ENCODE measurements at regions not wholly inside any gene's neighbourhood (a gene's known extent, or its start where the extent isn't known, plus 50 kb on each side); places are given as distances from the start of the nearest gene placed in this dataset.
"Not testable (repeated sequence)": the region's sequence is repeated elsewhere in the genome, so short reads cannot be mapped to it uniquely, and the experiment has no call there.

DNA sequence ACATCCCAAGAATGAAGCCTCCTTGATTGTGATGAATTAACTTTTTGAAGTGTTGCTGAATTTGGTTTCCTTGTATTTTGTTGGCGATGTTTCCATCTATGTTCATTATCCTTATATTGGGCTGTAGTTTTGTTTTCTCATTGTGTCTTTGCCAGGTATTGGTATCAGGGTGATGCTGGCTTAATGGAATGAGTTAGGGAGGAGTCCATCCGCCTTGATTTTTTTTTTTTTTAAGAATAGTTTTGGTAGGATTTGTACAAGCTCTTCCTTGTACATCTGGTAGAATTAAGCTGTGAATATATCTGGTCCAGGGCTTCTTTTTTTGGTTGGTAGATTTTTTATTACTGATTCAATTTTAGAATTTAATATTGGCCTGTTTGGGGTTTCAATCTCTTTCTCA is 166.1 kb upstream of the WDFY3 start:
- ATAC-seq (ENCODE audit: insufficient read depth, low FRiP score) = no peak
- Histone ChIP-seq H3K36me3 (ENCODE audit: control insufficient read depth in 4 of 4, insufficient read depth in 4 of 4, low read length in 4 of 4) (no peaks in the 10 kb centered on the region), H3K4me3 (no peak overlapping the region), H3K4me1 (ENCODE audit: control insufficient read depth in 5 of 5, insufficient read depth in 5 of 5, low read length in 5 of 5) (peaks cover 0 to 3% (median 0%) of the 10 kb centered on the region in 5 donors), H3K9ac (ENCODE audit: insufficient read depth in 1 of 2, low read length in 2 of 2) (no peak overlapping the region), H3K27ac (ENCODE audit: low read depth in 1 of 2, low read length in 1 of 2) (peak overlapping the region in 1 of 2 donors; percentile 33), H3K27me3 (ENCODE audit: control insufficient read depth in 3 of 3, insufficient read depth in 3 of 3, low read length in 2 of 3) (no peaks in the 10 kb centered on the region), H3K9me3 (ENCODE audit: control insufficient read depth in 4 of 4, insufficient read depth in 3 of 4, low read length in 3 of 4) (no peaks in the 10 kb centered on the region)
- TF ChIP-seq, protein P1, sequence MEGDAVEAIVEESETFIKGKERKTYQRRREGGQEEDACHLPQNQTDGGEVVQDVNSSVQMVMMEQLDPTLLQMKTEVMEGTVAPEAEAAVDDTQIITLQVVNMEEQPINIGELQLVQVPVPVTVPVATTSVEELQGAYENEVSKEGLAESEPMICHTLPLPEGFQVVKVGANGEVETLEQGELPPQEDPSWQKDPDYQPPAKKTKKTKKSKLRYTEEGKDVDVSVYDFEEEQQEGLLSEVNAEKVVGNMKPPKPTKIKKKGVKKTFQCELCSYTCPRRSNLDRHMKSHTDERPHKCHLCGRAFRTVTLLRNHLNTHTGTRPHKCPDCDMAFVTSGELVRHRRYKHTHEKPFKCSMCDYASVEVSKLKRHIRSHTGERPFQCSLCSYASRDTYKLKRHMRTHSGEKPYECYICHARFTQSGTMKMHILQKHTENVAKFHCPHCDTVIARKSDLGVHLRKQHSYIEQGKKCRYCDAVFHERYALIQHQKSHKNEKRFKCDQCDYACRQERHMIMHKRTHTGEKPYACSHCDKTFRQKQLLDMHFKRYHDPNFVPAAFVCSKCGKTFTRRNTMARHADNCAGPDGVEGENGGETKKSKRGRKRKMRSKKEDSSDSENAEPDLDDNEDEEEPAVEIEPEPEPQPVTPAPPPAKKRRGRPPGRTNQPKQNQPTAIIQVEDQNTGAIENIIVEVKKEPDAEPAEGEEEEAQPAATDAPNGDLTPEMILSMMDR (IDR thresholded peaks at IDR 0.05; ENCODE audit: control extremely low read depth, extremely low read depth) = no peak
- no peak for DNase-seq
- WGBS, 2 donors = 82 to 88% methylated on average over 2 of the region's 2 CpGs

DNA sequence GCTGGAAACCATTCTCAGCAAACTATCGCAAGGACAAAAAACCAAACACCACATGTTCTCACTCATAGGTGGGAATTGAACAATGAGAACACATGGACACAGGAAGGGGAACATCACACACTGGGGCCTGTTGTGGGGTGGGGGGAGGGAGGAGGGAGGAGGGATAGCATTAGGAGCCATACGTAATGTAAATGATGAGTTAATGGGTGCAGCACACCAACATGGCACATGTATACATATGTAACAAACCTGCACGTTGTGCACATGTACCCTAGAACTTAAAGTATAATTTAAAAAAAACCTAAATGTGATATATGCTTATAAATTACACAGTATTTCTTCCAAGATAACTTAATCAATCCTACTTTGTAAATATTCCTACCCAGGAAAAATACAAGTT is 173.3 kb upstream of the WDFY3 start:
- ATAC-seq (ENCODE audit: insufficient read depth, low FRiP score); H3K27me3 ChIP-seq (ENCODE audit: control insufficient read depth in 3 of 3, insufficient read depth in 3 of 3, low read length in 2 of 3): not testable (repeated sequence)
- WGBS, 2 donors = 90 to 96% methylated on average over 3 of the region's 3 CpGs

DNA sequence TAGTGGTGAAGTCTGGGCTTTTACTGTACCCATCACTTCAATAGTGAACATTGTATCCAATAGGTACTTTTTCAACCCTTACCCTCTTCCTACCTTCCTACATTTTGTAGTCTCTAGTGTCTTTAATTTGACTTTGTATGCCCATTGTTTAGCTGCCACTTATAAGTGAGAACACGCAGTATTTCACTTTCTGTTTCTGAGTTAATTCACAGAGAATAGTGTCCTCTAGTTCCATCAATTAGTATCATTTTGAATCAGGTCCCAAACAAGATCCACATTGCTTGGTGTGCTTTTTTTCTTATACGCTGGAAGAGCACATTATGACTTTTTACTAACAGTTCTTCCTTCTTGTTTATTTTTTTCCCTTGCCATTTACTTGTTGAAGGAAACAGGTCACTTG is 176.0 kb upstream of the WDFY3 start:
- Histone ChIP-seq H3K4me3 (no peak overlapping the region), H3K9me3 (ENCODE audit: control insufficient read depth in 4 of 4, insufficient read depth in 3 of 4, low read length in 3 of 4) (no peaks in the 10 kb centered on the region), H3K9ac (ENCODE audit: insufficient read depth in 1 of 2, low read length in 2 of 2) (no peak overlapping the region), H3K27me3 (ENCODE audit: control insufficient read depth in 3 of 3, insufficient read depth in 3 of 3, low read length in 2 of 3) (no peaks in the 10 kb centered on the region), H3K4me1 (ENCODE audit: control insufficient read depth in 5 of 5, insufficient read depth in 5 of 5, low read length in 5 of 5) (no peaks in the 10 kb centered on the region), H3K36me3 (ENCODE audit: control insufficient read depth in 4 of 4, insufficient read depth in 4 of 4, low read length in 4 of 4) (no peaks in the 10 kb centered on the region), H3K27ac (ENCODE audit: low read depth in 1 of 2, low read length in 1 of 2) (no peak overlapping the region)
- TF ChIP-seq, protein P1 (IDR thresholded peaks at IDR 0.05; ENCODE audit: control extremely low read depth, extremely low read depth) = no peak
- 67 to 82% methylated on average over 2 of the region's 2 CpGs for WGBS, 2 donors
- no peak for ATAC-seq (ENCODE audit: insufficient read depth, low FRiP score)
- no peak for DNase-seq

More for the DNA sequence above, 173.3 kb upstream of the WDFY3 start:
- not testable (repeated sequence) for H3K9me3 ChIP-seq (ENCODE audit: control insufficient read depth in 4 of 4, insufficient read depth in 3 of 4, low read length in 3 of 4); DNase-seq; H3K36me3 ChIP-seq (ENCODE audit: control insufficient read depth in 4 of 4, insufficient read depth in 4 of 4, low read length in 4 of 4); H3K4me1 ChIP-seq (ENCODE audit: control insufficient read depth in 5 of 5, insufficient read depth in 5 of 5, low read length in 5 of 5); H3K9ac ChIP-seq (ENCODE audit: insufficient read depth in 1 of 2, low read length in 2 of 2); H3K4me3 ChIP-seq; H3K27ac ChIP-seq (ENCODE audit: low read depth in 1 of 2, low read length in 1 of 2)

DNA sequence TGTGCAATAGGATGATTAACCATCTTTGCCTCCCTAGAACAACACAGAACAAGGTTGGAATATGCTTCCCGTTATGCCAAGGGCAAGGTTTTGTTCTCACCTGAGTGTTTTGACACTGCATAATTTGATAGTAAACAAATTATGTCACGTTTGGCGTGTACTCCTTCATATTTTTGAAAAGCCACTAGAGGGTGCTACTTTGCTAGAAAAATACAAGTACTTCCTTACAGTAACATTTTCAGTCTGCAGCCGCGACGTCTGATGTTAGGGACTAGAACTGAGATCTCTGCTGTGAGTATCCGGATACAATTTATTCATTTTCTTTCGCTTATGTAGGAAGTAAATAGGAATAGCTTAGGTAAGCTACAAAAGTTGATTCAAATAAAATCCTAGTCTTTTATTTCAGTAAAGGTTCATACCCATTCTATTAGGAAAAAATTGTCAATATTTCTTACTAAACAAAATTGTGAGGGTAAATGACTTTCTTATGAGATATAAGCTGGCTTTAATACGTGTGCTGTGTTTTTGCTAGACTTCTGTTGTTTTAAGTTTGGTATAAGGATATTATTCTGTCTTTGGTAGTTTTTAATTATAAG is 181.1 kb upstream of the WDFY3 start:
- 7 to 9% methylated on average over 9 of the region's 9 CpGs for WGBS, 2 donors
- Histone ChIP-seq H3K9ac (ENCODE audit: insufficient read depth in 1 of 2, low read length in 2 of 2) (peak overlapping the region in 1 of 2 donors; percentile 14), H3K27ac (ENCODE audit: low read depth in 1 of 2, low read length in 1 of 2) (no peak overlapping the region), H3K27me3 (ENCODE audit: control insufficient read depth in 3 of 3, insufficient read depth in 3 of 3, low read length in 2 of 3) (no peaks in the 10 kb centered on the region), H3K4me1 (ENCODE audit: control insufficient read depth in 5 of 5, insufficient read depth in 5 of 5, low read length in 5 of 5) (no peaks in the 10 kb centered on the region), H3K9me3 (ENCODE audit: control insufficient read depth in 4 of 4, insufficient read depth in 3 of 4, low read length in 3 of 4) (no peaks in the 10 kb centered on the region), H3K4me3 (no peak overlapping the region), H3K36me3 (ENCODE audit: control insufficient read depth in 4 of 4, insufficient read depth in 4 of 4, low read length in 4 of 4) (no peaks in the 10 kb centered on the region)
- DNase-seq (peak; percentile 51 to 83 (median 76)), ATAC-seq (ENCODE audit: insufficient read depth, low FRiP score) (peak; percentile 71)
- TF ChIP-seq, protein P1 (IDR thresholded peaks at IDR 0.05; ENCODE audit: control extremely low read depth, extremely low read depth) = peak; percentile 17
